ENCODE measurements at regions not wholly inside any gene's neighbourhood (a gene's known extent, or its start where the extent isn't known, plus 50 kb on each side); places are given as distances from the start of the nearest gene placed in this dataset.

GRCh38 chrX:23168291-23168690 is 166.4 kb upstream of the PTCHD1 start:
- no peak for DNase-seq (ENCODE audit: low spot score)
- TF ChIP-seq CTCF (IDR thresholded peaks at IDR 0.05; ENCODE audit: extremely low read depth, missing control alignments): no peak

- DNase-seq (ENCODE audit: low spot score): peak; percentile 0
- no peak for TF ChIP-seq CTCF (IDR thresholded peaks at IDR 0.05; ENCODE audit: extremely low read depth, missing control alignments)
Measured at GRCh38 chrX:23185951-23186350, 148.7 kb upstream of the PTCHD1 start.

- no peak for DNase-seq (ENCODE audit: low spot score)
- TF ChIP-seq CTCF (IDR thresholded peaks at IDR 0.05; ENCODE audit: extremely low read depth, missing control alignments): no peak
Measured at GRCh38 chrX:23187819-23188218, 146.8 kb upstream of the PTCHD1 start.

GRCh38 chrX:23194885-23195554 is 139.6 kb upstream of the PTCHD1 start:
- no peak for DNase-seq (ENCODE audit: low spot score)
- TF ChIP-seq CTCF (IDR thresholded peaks at IDR 0.05; ENCODE audit: extremely low read depth, missing control alignments): no peak

- no peak for DNase-seq (ENCODE audit: low spot score)
- no peak for TF ChIP-seq CTCF (IDR thresholded peaks at IDR 0.05; ENCODE audit: extremely low read depth, missing control alignments)
Measured at GRCh38 chrX:23195761-23196160, 138.9 kb upstream of the PTCHD1 start.

- DNase-seq (ENCODE audit: low spot score): no peak
- no peak for TF ChIP-seq CTCF (IDR thresholded peaks at IDR 0.05; ENCODE audit: extremely low read depth, missing control alignments)
Measured at GRCh38 chrX:23201706-23202105, 132.9 kb upstream of the PTCHD1 start.

GRCh38 chrX:23202326-23202725 is 132.3 kb upstream of the PTCHD1 start:
- no peak for TF ChIP-seq CTCF (IDR thresholded peaks at IDR 0.05; ENCODE audit: extremely low read depth, missing control alignments)
- DNase-seq (ENCODE audit: low spot score): no peak

All from GM20000 (cell line).